GM13977 (cell line): ENCODE measurements at regions not wholly inside any gene's neighbourhood (a gene's known extent, or its start where the extent isn't known, plus 50 kb on each side); places are given as distances from the start of the nearest gene placed in this dataset.

Experiments used
- DNase-seq: peaks from one replicate; pipeline ENCODE4 v3.0.0; 2012; ENCODE audit warnings: low spot score
- in situ Hi-C: fragments of 300-500 bp; cut with MboI; formaldehyde crosslinking; loops from one replicate; pipeline ENCODE4 v1.12.0; 2022; ENCODE audit warnings: low sequenced_read_pairs, low pct_unique_long_range_greater_than_20kb, mixed read lengths, inconsistent platforms; ENCODE audit not compliant: unreplicated experiment
- TF ChIP-seq, protein P1 (sequence below): IDR thresholded peaks from 2 replicates; pipeline ENCODE4 v1.5.1; 2012; ENCODE audit warnings: mild to moderate bottlenecking, control low read depth; ENCODE audit not compliant: insufficient read depth; ENCODE audit errors: extremely low read depth, missing control alignments

DNA sequence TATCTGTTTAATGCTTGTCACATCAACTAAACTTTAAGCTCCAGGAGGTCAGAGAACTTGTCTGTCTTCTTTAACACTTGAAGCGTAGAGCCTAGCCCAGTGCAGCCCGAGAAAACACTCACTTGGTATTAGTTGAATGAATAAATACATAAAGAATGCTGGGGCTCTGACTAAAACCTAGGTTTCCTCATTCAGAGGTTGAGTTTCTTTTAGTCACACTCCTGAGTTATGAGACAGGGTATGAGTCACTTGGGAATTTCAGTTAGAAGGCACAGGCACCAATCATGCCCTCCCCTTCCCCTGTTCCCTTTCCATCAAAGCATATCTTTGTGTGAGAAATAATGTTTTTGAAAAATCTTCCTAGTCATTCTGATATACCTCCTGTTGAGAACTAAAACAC is 589.8 kb upstream of the DPPA4 start:
- DNase-seq = no peak
- TF ChIP-seq, protein P1, sequence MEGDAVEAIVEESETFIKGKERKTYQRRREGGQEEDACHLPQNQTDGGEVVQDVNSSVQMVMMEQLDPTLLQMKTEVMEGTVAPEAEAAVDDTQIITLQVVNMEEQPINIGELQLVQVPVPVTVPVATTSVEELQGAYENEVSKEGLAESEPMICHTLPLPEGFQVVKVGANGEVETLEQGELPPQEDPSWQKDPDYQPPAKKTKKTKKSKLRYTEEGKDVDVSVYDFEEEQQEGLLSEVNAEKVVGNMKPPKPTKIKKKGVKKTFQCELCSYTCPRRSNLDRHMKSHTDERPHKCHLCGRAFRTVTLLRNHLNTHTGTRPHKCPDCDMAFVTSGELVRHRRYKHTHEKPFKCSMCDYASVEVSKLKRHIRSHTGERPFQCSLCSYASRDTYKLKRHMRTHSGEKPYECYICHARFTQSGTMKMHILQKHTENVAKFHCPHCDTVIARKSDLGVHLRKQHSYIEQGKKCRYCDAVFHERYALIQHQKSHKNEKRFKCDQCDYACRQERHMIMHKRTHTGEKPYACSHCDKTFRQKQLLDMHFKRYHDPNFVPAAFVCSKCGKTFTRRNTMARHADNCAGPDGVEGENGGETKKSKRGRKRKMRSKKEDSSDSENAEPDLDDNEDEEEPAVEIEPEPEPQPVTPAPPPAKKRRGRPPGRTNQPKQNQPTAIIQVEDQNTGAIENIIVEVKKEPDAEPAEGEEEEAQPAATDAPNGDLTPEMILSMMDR = no peak
- in situ Hi-C loops = no loop called here

- no peak for DNase-seq
- in situ Hi-C loops = no loop called here
- TF ChIP-seq, protein P1 = no peak
Observed at GRCh38 chr3:109927726-109928125, 590.4 kb upstream of the DPPA4 start.

- in situ Hi-C loops = no loop called here
- DNase-seq = no peak
- TF ChIP-seq, protein P1 = no peak
Observed at GRCh38 chr3:109930582-109930981, 593.2 kb upstream of the DPPA4 start.

GRCh38 chr3:109933576-109933975 is 596.2 kb upstream of the DPPA4 start:
- no peak for DNase-seq
- TF ChIP-seq, protein P1 = no peak
- in situ Hi-C loops = no loop called here

DNA sequence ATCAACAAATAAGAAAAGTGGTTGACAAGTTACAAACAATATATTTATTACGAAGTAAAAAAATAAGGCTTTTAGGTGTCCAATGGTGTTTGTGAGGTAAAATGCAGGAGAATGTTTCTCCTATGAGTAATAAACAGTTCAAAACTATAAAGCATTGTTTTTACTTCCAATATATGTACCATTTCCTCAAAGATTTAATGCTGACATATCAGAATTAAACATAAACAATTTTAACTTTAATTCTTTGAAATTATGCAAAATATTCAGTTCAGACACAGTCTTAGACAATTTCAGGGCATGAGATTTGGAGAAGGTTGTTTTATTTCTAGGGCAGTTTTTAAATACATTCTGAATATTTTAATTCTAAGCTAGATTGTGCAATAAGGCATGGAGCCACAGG is 602.5 kb upstream of the DPPA4 start:
- TF ChIP-seq, protein P1 = no peak
- in situ Hi-C loops = no loop called here
- DNase-seq = no peak

- TF ChIP-seq, protein P1 = no peak
- in situ Hi-C loops = no loop called here
- no peak for DNase-seq
Observed at GRCh38 chr3:109943181-109943580, 605.8 kb upstream of the DPPA4 start.

GRCh38 chr3:109944836-109945235 is 607.5 kb upstream of the DPPA4 start:
- DNase-seq = no peak
- TF ChIP-seq, protein P1 = no peak
- in situ Hi-C loops = no loop called here
